Eye (tissue), 1 donor: ENCODE measurements at regions not wholly inside any gene's neighbourhood (a gene's known extent, or its start where the extent isn't known, plus 50 kb on each side); places are given as distances from the start of the nearest gene placed in this dataset.
"Not testable (repeated sequence)": the region's sequence is repeated elsewhere in the genome, so short reads cannot be mapped to it uniquely, and the experiment has no call there.

ENCODE experiments used
- DNase-seq: peaks from one replicate; pipeline ENCODE4 v3.0.0-alpha.2; 2015

DNA sequence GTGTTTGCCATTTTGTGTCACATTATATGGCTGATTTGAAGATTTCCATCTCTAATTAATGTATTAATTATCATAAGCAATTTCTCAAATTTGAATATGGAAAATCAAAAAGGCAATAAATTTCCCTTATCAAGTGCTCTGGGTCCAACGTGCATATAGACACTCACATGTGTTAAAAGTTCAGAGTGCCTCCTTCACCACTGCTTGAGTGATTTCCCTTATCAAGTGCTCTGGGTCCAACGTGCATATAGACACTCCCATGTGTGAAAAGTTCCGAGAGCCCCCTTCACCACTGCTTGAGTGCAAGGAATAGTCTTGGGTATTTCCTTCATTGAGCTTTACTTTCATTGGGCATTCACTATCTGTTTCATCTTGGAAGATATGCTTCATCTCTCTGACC is 421.0 kb upstream of the ZNF717 start:
- no peak for DNase-seq

DNA sequence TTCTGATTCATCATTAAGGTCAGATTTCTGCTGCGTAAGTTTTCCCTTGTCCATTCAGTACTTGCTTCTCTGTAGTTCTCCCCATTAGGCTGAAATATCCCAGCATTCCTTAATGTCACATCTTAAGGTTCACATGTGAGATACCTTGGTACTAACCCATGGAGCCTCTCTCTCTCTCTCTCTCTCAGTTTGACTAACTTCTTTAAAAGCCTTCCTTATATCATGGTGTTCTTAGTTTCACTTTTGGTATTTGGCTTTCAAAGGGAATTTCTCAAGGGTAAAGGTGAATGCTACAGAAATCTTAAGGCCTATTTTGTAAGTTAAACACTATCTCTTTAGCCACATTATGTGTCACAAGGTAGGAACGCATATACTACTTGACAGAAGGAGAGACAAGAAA is 427.3 kb upstream of the ZNF717 start:
- no peak for DNase-seq

DNA sequence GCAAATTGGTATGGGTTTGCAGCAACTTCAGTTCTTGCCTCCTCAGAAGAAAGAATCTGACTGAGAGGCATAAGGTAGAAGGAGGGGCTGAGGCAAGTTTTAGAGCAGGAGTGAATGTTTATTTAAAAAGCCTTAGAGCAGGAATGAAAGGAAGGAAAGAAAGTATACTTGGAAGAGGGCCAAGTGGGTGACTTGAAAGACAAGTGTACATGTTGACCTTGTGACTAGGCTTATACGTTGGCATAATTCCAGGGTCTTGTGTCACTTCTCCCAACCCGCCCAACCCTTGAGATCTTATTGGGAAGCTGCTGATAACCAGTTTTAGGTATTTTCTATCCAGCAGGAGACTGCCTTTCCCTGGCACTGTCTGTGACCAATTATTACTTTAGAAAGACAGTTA is 436.9 kb upstream of the ZNF717 start:
- DNase-seq = no peak

DNA sequence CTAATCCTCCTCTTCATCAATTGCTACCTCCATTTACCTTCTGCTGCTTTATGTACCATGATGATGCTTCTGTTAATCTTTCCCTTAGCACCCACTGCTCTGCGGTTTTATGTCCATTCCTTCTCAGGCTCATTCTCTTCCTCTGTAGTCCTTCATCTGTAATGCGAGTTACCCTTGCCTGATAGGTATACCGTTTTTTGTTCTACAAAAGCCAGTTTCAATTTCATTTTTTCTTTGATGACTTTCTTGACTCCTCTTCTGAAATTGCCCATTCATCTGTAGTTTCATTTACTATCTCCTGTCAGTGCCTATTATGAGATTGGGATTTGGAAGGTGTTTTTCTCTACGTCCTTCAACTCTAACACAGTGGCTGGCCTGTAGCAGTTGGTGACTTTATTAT is 445.9 kb upstream of the ZNF717 start:
- DNase-seq = no peak

DNA sequence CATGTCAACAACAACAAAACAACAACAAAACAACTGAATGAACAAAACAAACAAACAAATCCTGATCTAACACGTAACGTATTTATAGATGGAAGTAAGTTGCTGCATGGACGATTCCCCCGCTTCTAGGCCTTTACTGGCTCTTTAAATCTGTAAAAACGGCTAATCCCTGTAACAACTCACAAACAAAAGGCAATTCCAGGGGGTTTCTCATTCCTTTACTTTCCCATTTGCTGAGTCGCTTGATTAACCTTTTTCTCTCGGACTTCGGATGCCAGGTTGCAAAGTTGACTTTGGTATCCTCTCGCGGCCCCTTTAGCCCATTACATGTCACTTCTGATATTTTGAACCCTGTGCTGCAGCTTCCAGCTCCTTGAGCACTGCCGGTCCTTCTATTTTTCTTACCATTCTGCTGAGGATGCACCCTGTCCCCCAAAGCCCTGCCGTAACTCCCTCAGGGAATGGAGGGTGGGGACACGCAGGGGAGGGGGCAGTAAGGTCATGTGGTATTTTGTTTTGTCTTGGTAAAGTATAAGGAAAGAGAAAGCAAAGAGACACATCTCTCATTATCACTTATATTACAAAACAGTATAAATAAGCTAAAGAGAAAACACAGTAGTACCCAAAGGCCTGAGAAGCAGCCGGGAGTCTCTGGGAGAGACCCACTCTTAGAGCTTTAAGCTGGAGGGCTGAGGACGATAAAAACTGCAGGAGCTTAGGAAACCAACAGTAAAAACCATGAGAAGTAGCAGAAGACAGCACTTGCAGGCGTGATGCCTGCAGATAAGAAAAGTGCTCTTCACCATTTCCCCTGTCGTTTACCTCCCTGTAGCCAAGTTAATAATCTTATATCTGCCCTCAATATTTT is 457.8 kb upstream of the ZNF717 start:
- DNase-seq = no peak

DNA sequence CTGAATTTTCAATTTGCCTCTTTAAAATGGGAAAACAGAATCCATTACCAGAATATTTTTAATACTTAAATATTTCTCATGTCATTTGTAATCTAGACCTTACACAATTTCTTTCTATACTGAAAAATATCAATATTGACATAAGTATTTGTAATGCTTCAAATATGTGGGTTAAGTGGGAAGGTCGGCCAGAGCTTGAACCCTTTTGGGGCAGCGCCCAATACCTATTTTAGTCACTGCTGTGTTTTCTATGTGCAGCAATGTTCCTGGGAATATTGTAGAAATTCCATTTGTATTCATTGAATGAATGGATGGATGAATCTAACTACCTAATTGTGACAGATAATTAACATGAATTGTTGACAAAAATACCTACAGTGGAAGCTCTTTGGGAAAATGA is 459.7 kb upstream of the ZNF717 start:
- DNase-seq = no peak

DNA sequence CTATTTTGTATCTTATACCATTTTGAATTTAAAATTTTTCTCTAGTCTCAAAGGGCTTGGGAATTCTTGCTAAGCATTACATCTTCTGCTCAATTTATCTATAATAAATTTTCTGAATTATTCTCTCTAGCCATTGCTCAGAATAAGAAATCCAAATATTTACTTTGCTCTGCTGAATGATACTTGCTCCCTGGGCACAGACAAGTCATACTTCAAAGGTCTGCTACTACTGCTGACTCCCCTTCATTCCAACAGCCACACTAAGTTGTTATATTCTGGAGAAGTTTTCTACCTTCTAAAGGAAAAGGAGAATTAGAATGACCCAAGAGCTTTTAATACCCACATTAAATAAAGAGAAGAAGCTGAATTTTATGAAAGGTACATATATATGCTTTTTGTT is 460.3 kb upstream of the ZNF717 start:
- no peak for DNase-seq

DNA sequence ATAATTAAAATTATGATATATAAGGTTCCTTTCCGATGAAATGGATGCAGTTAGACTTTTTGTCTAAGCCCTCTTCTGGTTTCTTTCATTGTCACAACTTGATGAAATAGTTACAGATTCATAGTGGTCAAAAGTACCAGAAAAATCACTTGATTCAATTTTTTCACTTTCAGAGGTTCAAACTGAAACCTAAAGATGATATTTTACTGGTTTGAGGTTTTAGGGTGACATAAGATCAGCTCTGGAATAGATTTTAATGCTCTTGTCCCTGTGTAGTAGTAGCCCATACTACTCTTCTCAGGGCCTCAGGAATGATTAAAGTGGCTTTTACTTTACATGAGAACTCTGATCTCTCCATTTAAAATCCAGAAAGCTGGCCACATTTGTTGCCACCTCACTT is 479.1 kb upstream of the ZNF717 start:
- DNase-seq = no peak

DNA sequence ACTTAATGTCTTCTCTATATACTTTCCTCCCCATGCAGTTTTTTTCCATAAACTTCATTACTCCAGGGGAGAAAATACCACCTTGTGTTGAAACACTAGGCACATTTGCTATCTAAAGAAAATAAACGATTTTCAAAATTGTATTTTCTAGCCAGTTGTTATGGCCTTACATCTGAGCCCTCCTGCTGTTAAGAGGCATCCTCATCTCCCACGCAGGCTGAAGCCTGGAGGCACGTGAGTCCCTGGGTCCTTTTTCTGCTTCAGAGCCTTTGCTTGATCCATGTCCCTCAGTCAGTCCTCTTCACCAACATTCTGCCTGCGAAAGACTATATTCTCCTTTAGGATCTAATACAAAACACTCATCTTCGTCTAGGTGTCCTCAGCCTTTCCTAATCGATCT is 479.6 kb upstream of the ZNF717 start:
- DNase-seq = no peak

DNA sequence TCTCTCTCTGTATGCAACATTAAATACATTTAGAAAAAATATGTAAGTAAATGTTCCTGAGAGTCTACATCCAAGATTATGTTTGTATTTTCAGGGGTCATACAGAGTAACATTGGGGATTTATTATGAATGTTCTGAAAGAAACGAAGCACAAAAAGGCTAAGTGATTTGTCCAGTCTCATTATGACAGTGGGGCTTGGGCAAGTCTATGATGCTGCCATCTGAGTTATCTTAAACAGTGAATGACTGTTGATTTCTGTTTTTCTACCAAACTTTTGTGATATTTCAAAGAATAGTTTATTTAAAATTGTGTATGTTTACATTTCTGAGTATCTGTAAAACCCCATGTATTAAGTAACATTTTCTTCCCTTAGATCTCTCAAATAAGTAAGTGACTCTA is 481.2 kb upstream of the ZNF717 start:
- no peak for DNase-seq

DNA sequence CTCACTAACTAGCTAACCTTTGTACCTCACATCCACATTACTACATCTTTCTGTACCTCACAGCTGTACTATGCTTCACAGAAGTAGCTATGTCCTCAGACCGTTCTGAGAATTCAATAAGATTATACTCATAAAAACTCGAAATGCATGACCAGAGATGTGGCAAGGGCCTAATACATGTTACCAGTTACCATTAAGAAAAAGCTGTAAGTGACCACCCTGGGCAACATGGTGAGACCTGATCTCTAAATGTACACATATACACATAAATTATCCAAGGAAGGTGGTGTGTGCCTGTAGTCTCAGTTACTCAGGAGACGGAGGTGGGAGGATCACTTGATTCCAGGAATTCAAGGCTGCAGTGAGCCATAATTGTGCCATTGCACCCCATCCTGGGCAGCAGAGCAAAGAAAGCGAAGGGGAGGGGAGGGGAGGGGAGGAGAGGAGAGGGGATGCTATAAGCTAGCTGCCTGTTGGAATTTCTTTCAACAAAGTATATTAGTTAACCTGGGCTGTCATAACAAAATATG is 482.6 kb upstream of the ZNF717 start:
- DNase-seq = no peak

DNA sequence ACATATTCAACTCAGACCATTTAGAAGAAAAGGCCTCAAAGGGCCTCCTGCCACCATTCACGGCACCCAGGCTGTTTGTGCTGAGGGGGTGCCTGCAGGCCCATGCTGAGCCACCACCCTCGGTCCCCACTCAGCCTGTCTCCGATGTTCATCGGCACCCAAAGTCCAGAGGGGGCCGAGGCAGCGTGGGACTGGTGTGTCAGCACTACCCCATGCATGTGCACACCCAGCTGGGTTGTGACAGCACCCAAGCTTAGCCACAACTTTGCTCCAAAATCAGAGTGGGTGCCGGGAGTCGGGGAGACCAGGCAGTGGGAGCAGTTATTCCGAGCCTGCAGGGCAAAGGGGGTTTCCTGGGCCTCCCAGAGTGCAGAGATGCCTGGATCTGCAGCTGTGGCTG is 508.5 kb upstream of the ZNF717 start:
- DNase-seq = no peak

DNA sequence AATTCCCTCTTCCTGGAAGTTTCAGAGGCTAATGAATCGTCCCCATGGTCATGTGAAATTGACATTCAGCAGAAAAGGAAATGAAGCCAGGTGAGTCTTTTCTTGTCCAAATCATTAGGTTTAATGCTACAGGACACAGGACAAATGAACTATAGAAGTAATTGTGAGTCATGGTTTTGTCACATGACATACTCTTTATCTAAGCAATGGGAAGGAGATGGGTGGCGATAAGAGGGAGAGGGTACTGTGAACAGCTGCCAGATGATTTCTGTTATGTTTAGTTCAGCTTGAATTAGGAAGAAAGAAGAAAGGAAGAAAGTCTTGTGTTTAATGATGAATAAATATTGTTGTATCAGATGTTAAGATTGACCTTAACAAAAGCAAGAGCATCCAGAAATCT is 515.4 kb upstream of the ZNF717 start:
- no peak for DNase-seq

DNA sequence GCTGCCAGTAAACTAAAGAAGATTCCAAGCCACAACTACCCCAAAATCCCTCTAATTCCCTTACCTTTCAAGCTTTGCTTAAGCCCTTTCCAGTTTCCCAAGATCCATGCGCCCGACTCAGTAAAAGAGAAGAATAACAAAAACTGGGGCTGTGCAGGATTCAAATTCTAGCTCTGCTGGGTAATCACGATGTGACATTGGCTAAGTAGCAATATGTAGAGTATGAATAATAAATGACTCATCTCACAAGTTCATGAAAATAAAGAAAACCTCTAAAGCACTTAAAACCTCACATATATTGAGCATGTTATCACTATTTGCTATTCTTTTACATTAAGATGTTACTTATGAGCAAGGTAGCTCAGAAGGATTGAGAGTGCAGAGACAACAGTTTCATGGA is 522.2 kb upstream of the ZNF717 start:
- DNase-seq = no peak

DNA sequence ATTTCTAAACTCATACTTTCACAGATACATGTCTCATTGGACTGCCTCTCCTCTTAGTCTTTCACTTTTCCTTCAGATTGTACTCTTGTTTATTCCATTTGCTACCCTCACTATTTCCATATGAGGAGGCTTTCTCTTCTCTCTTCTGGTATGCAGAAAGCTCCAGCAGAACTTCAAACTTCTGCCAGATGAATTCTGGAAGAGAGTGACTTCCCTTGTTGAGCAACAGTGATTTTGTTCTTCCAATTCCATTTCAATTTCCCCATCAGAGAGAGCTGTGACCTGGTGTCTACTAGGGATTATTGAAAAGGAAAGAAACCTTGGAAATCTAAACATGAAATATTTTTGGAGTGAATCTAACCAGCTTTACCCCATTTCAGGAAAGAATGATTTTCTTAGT is 523.2 kb upstream of the ZNF717 start:
- DNase-seq = no peak

DNA sequence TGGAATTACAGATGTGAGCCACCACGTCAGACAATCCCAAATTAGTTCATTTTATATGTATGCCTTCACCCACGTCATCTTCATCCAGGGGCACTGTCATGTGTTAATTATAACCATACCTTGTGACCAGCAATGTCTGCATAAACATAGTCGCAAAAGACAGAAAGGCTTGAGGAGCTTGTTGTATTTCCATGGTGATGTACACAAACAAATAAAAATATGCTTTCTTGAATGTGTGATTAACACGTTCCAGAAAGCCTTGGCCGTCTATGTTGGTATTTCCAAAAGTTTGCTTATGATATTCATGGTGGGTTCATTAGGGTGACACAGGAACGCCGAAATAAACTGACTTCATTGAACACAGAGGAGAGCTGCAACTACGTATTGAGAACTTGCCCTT is 524.7 kb upstream of the ZNF717 start:
- no peak for DNase-seq

DNA sequence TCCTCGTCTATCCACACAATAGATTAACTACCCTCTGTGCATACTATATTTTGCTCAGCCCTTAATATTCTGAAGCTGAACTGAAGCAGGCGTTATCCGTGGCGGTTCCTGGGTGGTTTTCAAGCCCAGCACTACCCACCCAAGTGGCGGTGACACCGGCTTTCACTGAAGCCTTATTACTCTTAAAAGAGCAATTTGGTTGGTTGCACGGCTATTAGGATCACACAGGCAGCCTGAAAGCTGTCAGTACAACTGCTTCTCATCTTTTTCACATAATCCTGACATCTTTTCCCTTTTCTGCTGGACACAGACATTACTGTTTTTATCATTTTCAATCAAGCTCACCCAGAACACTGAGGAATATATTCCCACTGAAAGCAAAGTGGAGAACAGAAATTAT is 525.3 kb upstream of the ZNF717 start:
- DNase-seq = peak; percentile 42

DNA sequence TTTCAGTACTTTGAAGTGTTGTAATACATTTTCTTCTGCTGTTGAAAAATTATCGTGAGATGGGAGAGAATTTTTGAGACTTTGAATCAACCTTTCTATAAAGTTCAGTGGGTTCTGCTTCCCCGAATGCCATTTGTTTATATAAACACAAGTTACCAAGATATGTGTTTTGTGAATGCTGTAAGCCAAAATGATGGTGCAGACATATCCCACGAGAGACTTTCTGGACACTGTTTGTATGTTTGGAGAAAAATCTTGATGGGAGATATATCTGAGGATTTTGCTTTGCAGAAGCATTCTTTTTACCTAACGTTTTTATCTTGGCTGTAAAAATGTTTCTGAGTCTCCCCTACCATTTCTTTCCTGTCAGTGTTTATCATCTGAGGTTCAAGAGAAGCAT is 526.6 kb upstream of the ZNF717 start:
- DNase-seq = no peak

DNA sequence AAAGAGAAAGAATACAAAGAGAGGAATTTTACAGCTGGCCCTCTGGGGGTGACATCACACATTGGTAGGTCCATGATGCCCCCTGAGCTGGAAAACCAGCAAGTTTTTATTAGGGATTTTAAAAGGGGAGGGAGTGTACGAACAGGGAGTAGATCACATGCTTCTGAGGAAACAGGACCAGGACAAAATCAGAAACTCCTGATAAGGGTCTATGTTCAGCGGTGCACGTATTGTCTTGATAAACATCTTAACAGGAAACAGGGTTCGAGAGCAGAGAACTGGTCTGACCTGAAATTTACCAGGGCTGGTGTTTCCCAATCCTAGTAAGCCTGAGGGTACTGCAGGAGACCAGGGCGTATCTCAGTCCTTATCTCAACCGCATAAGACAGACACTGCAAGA is 530.6 kb upstream of the ZNF717 start:
- not testable (repeated sequence) for DNase-seq

DNA sequence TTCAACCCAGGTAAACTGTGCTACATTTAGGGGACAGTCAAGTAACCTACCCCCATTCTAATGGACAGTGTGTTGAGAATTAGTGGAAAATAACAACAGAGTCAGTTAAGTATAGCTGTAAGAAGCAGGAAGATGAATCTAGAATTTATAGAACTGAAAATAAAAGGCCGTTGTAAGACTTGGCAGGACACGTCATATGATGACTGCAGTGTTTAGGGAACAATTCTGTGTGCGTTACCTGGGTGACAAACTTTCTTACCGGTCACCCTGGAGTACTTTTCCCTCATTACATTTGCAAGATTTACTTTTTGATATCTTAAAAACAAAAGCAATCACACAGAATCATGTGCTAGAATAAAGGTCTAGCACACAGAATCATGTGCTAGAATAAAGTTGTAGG is 536.3 kb upstream of the ZNF717 start:
- DNase-seq = no peak

DNA sequence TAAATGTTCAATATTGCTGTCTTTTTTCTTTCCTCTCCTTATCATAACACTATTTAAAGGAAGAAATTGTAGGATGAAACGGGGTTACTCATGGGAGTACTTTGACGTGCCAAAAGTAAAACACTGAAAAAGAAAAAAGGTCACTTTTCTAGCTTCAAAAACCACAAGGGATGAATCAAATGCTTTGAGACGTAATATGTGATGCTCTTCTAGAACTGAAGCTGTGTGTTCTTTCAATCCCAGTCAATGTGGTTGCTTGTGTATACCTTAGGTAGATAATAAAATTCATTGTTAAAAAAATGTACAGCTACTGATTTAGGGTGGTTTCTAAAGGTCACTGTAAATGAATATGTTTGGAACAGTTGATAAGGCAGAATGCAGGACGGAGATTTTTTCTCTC is 538.8 kb upstream of the ZNF717 start:
- no peak for DNase-seq

DNA sequence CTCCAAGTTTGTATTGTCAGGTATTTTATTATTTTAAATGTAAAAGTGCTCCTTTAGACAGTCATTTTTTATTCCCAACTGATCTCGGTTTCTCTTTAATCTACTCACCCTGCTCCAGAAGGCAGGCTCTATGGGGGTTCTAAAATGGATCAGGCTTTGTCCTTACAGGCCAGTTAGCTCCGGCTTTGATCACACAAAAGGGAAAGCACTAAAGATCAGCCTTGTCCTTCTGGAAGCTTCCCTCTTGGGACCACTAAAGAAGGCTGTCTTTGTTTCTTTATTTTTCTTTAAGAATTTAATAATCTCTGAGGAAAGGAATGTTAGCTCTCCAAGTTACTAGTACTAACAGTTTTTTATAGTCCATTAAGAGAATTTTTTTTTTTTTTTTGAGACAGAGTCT is 560.5 kb upstream of the ZNF717 start:
- DNase-seq = no peak

DNA sequence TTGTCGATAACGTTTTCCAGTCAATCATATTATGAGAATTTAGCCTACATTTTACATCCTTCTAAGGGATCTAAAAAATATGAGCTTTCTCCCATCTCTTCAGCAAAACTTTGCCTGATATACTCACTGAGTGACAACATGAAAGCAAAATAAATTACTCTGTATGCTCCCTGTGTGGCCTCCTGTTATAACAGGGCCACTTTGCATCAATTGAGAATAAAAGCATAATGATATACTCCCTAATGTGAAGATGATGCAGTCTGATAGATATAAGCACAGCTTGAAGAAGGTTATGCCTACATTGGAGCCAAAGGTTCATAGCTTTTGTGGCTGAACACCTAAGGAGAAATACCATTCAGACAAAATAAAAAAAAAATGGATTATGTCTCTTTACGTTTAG is 561.3 kb upstream of the ZNF717 start:
- no peak for DNase-seq

DNA sequence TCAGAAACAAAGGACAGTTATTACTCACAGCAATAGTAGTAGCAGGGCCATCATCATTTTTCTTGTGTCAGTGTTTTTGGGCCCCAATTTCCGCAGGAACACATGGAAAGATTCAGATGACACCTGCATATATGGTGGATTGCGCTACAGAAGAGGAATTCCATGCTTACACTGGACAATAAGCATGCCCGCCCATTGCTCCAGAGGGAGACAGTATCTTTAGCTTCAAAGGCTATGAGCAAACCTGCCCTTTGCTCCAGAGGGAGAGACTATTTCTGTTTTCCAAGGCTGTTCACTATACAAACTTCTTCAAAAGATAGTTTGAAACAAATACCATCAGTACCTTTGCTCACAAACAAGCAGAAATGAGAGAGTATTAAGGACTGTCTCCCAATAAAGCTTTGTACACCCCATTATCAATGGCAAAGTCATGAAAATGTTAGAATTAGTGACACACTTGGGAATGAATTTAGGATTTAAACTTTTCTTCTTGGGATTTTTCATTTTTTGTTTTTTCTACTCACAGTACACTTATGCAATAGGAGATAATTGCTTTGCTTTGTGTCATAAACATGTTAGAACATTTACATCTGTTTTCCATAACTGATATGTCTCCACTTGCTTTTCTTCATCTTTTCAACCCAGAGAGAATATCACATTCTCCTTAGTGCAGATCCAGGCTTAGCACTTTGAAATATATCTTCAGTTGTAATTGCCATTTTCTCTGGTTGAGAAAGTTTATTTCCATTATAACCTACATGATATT is 564.5 kb upstream of the ZNF717 start:
- DNase-seq = no peak
